HepG2 (cell line): ENCODE measurements at regions not wholly inside any gene's neighbourhood (a gene's known extent, or its start where the extent isn't known, plus 50 kb on each side); places are given as distances from the start of the nearest gene placed in this dataset.
A peak's percentile ranks its signal among the peaks of the same experiment; 100 is the strongest.

Source experiments
- ATAC-seq: fragments of 200-7000 bp; cut with Tn5 transposase; 3 replicates; pipeline ENCODE4 v1.9.1; 2020; ENCODE audit warnings: mild to moderate bottlenecking, moderate library complexity
- BruUV-seq: library from RNA; stranded (reverse); fragments of 400-500 nt; replicated peaks from 2 replicates; lab custom pipeline; 2021; lab: Mats Ljungman, UMichigan
- CTCF ChIA-PET: fragments of 300-600 bp; formaldehyde crosslinking; extraction: SDS; loops from one replicate; lab custom pipeline; 2021; ENCODE audit warnings: low total read pairs, inconsistent platforms, low intra/inter-chr PET ratio; lab: Yijun Ruan, JAX
- POLR2A ChIA-PET: fragments of 350-600 bp; sonication (Branson Sonifier 250); formaldehyde crosslinking; loops from one replicate; lab custom pipeline; 2020; ENCODE audit warnings: antibody characterized with exemption, inconsistent platforms; lab: Yijun Ruan, JAX
- DNase-seq: peaks from one replicate; pipeline ENCODE4 v3.0.0-alpha.2; 2015; ENCODE audit warnings: low spot score
- FAIRE-seq: peaks from 3 replicates; lab custom pipeline; 2011; peaks lifted over from hg19 to GRCh38; lab: Jason Lieb, UNC
- H2AFZ ChIP-seq: one replicate; pipeline ENCODE4 v1.6.1; 2011; ENCODE audit warnings: low read length, inconsistent platforms
- H3K27ac ChIP-seq: fragments of 300-600 bp; 3 replicates; pipeline ENCODE4 v1.8.0; 2011; ENCODE audit warnings: mixed run types, mild to moderate bottlenecking, mixed read lengths, low read length, inconsistent platforms; ENCODE audit not compliant: insufficient read depth; ENCODE audit errors: extremely low read length
- H3K27me3 ChIP-seq, 2 experiments: fragments of 200-600 bp in 1 of 2; 2 replicates in 1 of 2; 3 replicates in 1 of 2; pipeline versions ENCODE4 v1.6.0 to v1.8.0; 2011; ENCODE audit warnings: low read length in 2 of 2, mild to moderate bottlenecking in 2 of 2, moderate library complexity in 2 of 2, inconsistent platforms in 1 of 2; ENCODE audit not compliant: insufficient read depth in 2 of 2, control insufficient read depth in 1 of 2
- H3K36me3 ChIP-seq, 2 experiments: fragments of 200-600 bp in 1 of 2; replicated peaks in 1 of 2; 2 replicates in 1 of 2; 3 replicates in 1 of 2; pipeline versions ENCODE4 v1.5.1 to v1.8.0; 2011; ENCODE audit warnings: low read length in 2 of 2, inconsistent platforms in 1 of 2; ENCODE audit not compliant: insufficient read depth in 2 of 2, control insufficient read depth in 1 of 2
- H3K4me1 ChIP-seq: 2 replicates; pipeline ENCODE4 v1.5.1; 2012; ENCODE audit warnings: low read length, inconsistent platforms; ENCODE audit not compliant: insufficient read depth
- H3K4me2 ChIP-seq: 2 replicates; pipeline ENCODE4 v1.6.0; 2011; ENCODE audit warnings: low read depth, low read length, inconsistent platforms
- H3K4me3 ChIP-seq, 3 experiments: fragments of 200-600 bp in 1 of 3; sonication (generic), shearing (Covaris generic) in 1 of 3; replicated peaks in 1 of 3; 2 replicates each; pipeline ENCODE4 v1.5.1; 2011 to 2016; ENCODE audit warnings: low read length in 3 of 3, inconsistent platforms in 2 of 3, low read depth in 2 of 3, mild to moderate bottlenecking in 2 of 3, control low read depth in 1 of 3, mixed read lengths in 1 of 3; ENCODE audit not compliant: insufficient read depth in 1 of 3
- H3K79me2 ChIP-seq: one replicate; pipeline ENCODE4 v1.6.1; 2011; ENCODE audit warnings: low read length, inconsistent platforms; ENCODE audit not compliant: insufficient read depth
- H3K9ac ChIP-seq: 2 replicates; pipeline ENCODE4 v1.6.0; 2011; ENCODE audit warnings: mild to moderate bottlenecking, low read depth, low read length, inconsistent platforms; ENCODE audit not compliant: insufficient read depth
- H3K9me3 ChIP-seq: 2 replicates; pipeline ENCODE4 v1.5.1; 2012; ENCODE audit warnings: mild to moderate bottlenecking, low read length
- H4K20me1 ChIP-seq: 2 replicates; pipeline ENCODE4 v1.6.0; 2011; ENCODE audit warnings: inconsistent platforms, mild to moderate bottlenecking, low read length, moderate library complexity; ENCODE audit not compliant: insufficient read depth
- AHR ChIP-seq: IDR thresholded peaks from 2 replicates; pipeline ENCODE4 v1.6.1; 2018; ENCODE audit warnings: missing genetic modification reagents, missing compliant biosample characterization
- DNMT1 ChIP-seq: sonication (generic); formaldehyde crosslinking; IDR thresholded peaks from 2 replicates; pipeline ENCODE4 v1.5.1; 2020; ENCODE audit warnings: mild to moderate bottlenecking, missing genetic modification reagents
- FOXM1 ChIP-seq: sonication (generic); formaldehyde crosslinking; IDR thresholded peaks from 2 replicates; pipeline ENCODE4 v1.5.0; 2020; ENCODE audit warnings: missing genetic modification reagents
- HNRNPK ChIP-seq: fragments of 200-400 bp; formaldehyde crosslinking; IDR thresholded peaks from 2 replicates; pipeline ENCODE4 v1.6.1; 2018; ENCODE audit warnings: low read length, low read depth, moderate library complexity, mild to moderate bottlenecking; ENCODE audit not compliant: poor library complexity, severe bottlenecking
- MZF1 ChIP-seq: sonication (generic); formaldehyde crosslinking; IDR thresholded peaks from 2 replicates; pipeline ENCODE4 v1.8.1; 2023; ENCODE audit warnings: mild to moderate bottlenecking, missing genetic modification reagents, borderline replicate concordance
- PAWR ChIP-seq: sonication (generic); formaldehyde crosslinking; IDR thresholded peaks from 2 replicates; pipeline ENCODE4 v1.4.0; 2020; ENCODE audit warnings: missing genetic modification reagents, mild to moderate bottlenecking, borderline replicate concordance
- PRMT3 ChIP-seq: sonication (generic); formaldehyde crosslinking; IDR thresholded peaks from 2 replicates; pipeline ENCODE4 v1.8.1; 2022; ENCODE audit warnings: low read depth, mild to moderate bottlenecking, moderate library complexity, missing genetic modification reagents, borderline replicate concordance
- TSC22D2 ChIP-seq: sonication (generic); formaldehyde crosslinking; IDR thresholded peaks from 2 replicates; pipeline ENCODE4 v1.5.1; 2020; ENCODE audit warnings: missing genetic modification reagents, mild to moderate bottlenecking, borderline replicate concordance
- ZNF549 ChIP-seq: sonication (generic); formaldehyde crosslinking; IDR thresholded peaks from 2 replicates; pipeline ENCODE4 v1.5.0; 2020; ENCODE audit warnings: missing genetic modification reagents
- WGBS: methylation state at CpG from one replicate; pipeline ENCODE4 v1.1.6; 2017; ENCODE audit warnings: low lambda C conversion rate; 5-methylcytosine and 5-hydroxymethylcytosine counted together
- in situ Hi-C: cut with HindIII; loops from 2 replicates; pipeline ENCODE4 v1.10.0; 2017; ENCODE audit warnings: low pct_unique_long_range_greater_than_20kb; ENCODE audit not compliant: extremely low pct_ligation_motif_present
- intact Hi-C: fragments of 100-400 bp; cut with micrococcal nuclease; formaldehyde crosslinking; loops from one replicate; pipeline ENCODE4 v1.10.0; 2022; ENCODE audit not compliant: unreplicated experiment
- TF ChIP-seq, protein P1 (sequence below): sonication (generic); formaldehyde crosslinking; IDR thresholded peaks from 2 replicates; pipeline ENCODE4 v1.4.0; 2020; ENCODE audit warnings: missing genetic modification reagents, borderline replicate concordance

DNA sequence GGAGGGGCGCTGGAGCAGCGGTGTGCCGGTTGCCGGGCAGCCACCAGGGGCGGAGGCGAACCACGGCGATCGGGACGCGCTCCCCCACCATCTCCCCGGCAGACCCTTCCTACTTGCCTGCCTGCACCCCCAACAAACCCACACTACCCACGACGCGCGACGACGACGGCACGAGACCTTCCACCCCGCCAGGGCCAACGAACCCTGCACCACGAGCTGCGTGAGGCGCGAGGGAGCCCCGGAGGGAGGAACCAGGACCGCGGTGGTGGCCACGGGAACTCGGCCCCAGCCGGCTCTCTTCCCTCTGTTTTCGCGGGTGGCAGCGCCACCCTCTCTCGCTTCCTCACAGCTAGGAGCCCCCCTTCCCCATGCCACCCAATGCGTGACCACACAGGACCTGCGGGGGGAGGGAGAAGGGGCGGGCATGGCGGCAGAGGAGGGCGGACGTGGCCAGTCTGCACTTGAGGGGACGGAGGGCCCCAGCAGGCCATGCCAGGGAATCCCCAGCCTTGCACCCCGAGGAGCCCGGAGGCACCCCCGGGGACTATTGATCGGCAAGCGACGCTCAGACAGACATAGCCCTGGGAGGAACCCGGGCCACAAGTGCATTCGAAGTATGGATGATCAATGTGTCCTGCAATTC lies 1516.4 kb upstream of the DEFB115 start:
- intact Hi-C loops (no loop called here), in situ Hi-C loops (no loop called here)
- Histone ChIP-seq H3K9me3 (peaks cover 87% of the 10 kb centered on the region), H3K27me3 (no peaks in the 10 kb centered on the region), H3K79me2 (no peaks in the 10 kb centered on the region), H3K9ac (no peak overlapping the region), H3K4me2 (no peak overlapping the region), H2AFZ (no peak overlapping the region), H3K27ac (no peak overlapping the region), H3K4me3 (no peak overlapping the region), H3K36me3 (no peaks in the 10 kb centered on the region), H3K4me1 (no peaks in the 10 kb centered on the region), H4K20me1 (no peaks in the 10 kb centered on the region)
- POLR2A ChIA-PET: no interaction called here
- no peak for ATAC-seq
- no TSS peak for BruUV-seq
- DNase-seq: no peak
- 81% methylated on average over 50 of the region's 51 CpGs for WGBS
- FAIRE-seq: no peak
- CTCF ChIA-PET: no interaction called here
- TF ChIP-seq PAWR (CRISPR knock-in tag) (no peak), DNMT1 (0 out of 2 replicates have a peak, but pooled peaks have one; percentile 58), AHR (CRISPR knock-in tag) (no peak), HNRNPK (peak; percentile 13)
- TF ChIP-seq, all 625 proteins: peak for 2

DNA sequence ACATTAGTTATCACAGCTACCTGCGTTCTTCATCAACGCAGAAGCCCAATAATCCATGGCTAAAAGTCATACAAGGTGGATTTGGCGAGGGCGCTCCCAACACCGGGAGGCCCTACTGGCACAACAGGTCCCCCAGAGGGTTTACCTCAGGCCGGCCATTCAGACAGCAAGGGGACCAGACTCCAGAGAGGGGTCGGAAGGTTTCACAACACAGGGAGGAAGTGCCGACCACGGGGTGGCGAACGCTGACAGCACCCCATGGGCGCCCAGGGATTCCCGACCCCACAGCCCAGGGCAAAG lies 1515.9 kb upstream of the DEFB115 start:
- no peak overlapping the region for H3K4me2 ChIP-seq
- TF ChIP-seq TSC22D2: no peak
- TF ChIP-seq ZNF549 (CRISPR knock-in tag): no peak
- TF ChIP-seq, protein P1, sequence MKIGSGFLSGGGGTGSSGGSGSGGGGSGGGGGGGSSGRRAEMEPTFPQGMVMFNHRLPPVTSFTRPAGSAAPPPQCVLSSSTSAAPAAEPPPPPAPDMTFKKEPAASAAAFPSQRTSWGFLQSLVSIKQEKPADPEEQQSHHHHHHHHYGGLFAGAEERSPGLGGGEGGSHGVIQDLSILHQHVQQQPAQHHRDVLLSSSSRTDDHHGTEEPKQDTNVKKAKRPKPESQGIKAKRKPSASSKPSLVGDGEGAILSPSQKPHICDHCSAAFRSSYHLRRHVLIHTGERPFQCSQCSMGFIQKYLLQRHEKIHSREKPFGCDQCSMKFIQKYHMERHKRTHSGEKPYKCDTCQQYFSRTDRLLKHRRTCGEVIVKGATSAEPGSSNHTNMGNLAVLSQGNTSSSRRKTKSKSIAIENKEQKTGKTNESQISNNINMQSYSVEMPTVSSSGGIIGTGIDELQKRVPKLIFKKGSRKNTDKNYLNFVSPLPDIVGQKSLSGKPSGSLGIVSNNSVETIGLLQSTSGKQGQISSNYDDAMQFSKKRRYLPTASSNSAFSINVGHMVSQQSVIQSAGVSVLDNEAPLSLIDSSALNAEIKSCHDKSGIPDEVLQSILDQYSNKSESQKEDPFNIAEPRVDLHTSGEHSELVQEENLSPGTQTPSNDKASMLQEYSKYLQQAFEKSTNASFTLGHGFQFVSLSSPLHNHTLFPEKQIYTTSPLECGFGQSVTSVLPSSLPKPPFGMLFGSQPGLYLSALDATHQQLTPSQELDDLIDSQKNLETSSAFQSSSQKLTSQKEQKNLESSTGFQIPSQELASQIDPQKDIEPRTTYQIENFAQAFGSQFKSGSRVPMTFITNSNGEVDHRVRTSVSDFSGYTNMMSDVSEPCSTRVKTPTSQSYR (CRISPR knock-in tag): no peak
- no peak for TF ChIP-seq MZF1 (CRISPR knock-in tag)
- no peak for TF ChIP-seq FOXM1 (CRISPR knock-in tag)
- no peak for TF ChIP-seq PRMT3 (CRISPR knock-in tag)
- FAIRE-seq: no peak
- H3K9ac ChIP-seq: no peak overlapping the region
- peaks cover 82% of the 10 kb centered on the region for H3K9me3 ChIP-seq
- no peak; the same call in 2 of the 3 replicates for ATAC-seq
- no peaks in the 10 kb centered on the region for H3K36me3 ChIP-seq
- no peak for DNase-seq
- H3K4me1 ChIP-seq: no peaks in the 10 kb centered on the region
- H3K27ac ChIP-seq: no peak overlapping the region
- H4K20me1 ChIP-seq: no peaks in the 10 kb centered on the region
- in situ Hi-C loops: no loop called here
- no peaks in the 10 kb centered on the region for H3K79me2 ChIP-seq
- BruUV-seq: no TSS peak
- POLR2A ChIA-PET: no interaction called here
- no peak overlapping the region for H3K4me3 ChIP-seq
- no peak overlapping the region for H2AFZ ChIP-seq
- no peaks in the 10 kb centered on the region for H3K27me3 ChIP-seq
- CTCF ChIA-PET: no interaction called here
- 52% methylated on average over 13 of the region's 13 CpGs for WGBS
- intact Hi-C loops: no loop called here
